IMR-90 (cell line): ENCODE measurements at regions not wholly inside any gene's neighbourhood (a gene's known extent, or its start where the extent isn't known, plus 50 kb on each side); places are given as distances from the start of the nearest gene placed in this dataset.

Experiments
- ATAC-seq: fragments of 200-7000 bp; cut with Tn5 transposase; 2 replicates; pipeline ENCODE4 v1.9.1; 2020; ENCODE audit warnings: low read depth, mild to moderate bottlenecking, moderate library complexity
- BruUV-seq: library from RNA; stranded (reverse); fragments of 400-500 nt; replicated peaks from 2 replicates; lab custom pipeline; 2021; lab: Mats Ljungman, UMichigan
- CTCF ChIA-PET: fragments of 300-600 bp; formaldehyde crosslinking; extraction: SDS; loops from one replicate; lab custom pipeline; 2021; ENCODE audit warnings: antibody characterized with exemption; lab: Yijun Ruan, JAX
- POLR2A ChIA-PET: fragments of 300-600 bp; sonication (Branson Sonifier 250); formaldehyde crosslinking; loops from one replicate; lab custom pipeline; 2022; ENCODE audit warnings: antibody characterized with exemption; ENCODE audit not compliant: unreplicated experiment; lab: Charles Lee
- DNase-seq: peaks from one replicate; pipeline ENCODE4 v3.0.0; 2013
- H2AFZ ChIP-seq: replicated peaks from 2 replicates; pipeline ENCODE3; 2013; ENCODE audit warnings: low read length, mild to moderate bottlenecking; ENCODE audit not compliant: poor library complexity
- H2AK5ac ChIP-seq: 2 replicates; pipeline ENCODE4 v1.6.1; 2013; ENCODE audit warnings: low read depth, low read length, inconsistent platforms
- H2AK9ac ChIP-seq: replicated peaks from 2 replicates; pipeline ENCODE3; 2013; ENCODE audit warnings: mild to moderate bottlenecking, low read depth, low read length, moderate library complexity; ENCODE audit not compliant: poor library complexity
- H2BK120ac ChIP-seq: 2 replicates; pipeline ENCODE4 v1.6.1; 2013; ENCODE audit warnings: low read depth, low read length, inconsistent platforms
- H2BK15ac ChIP-seq: 3 replicates; pipeline ENCODE4 v1.6.1; 2013; ENCODE audit warnings: low read depth, low read length, inconsistent platforms
- H2BK20ac ChIP-seq: 2 replicates; pipeline ENCODE4 v1.6.1; 2013; ENCODE audit warnings: low read depth, mild to moderate bottlenecking, inconsistent platforms, low read length, moderate library complexity
- H2BK5ac ChIP-seq: 2 replicates; pipeline ENCODE4 v1.6.1; 2013; ENCODE audit warnings: mild to moderate bottlenecking, low read depth, low read length, inconsistent platforms; ENCODE audit not compliant: poor library complexity, severe bottlenecking
- H3K14ac ChIP-seq: replicated peaks from 2 replicates; pipeline ENCODE4 v1.6.1; 2013; ENCODE audit warnings: low read depth, low read length, inconsistent platforms
- H3K18ac ChIP-seq: 2 replicates; pipeline ENCODE4 v1.6.1; 2013; ENCODE audit warnings: low read depth, low read length, control low read depth
- H3K23ac ChIP-seq: 2 replicates; pipeline ENCODE4 v1.6.1; 2013; ENCODE audit warnings: low read depth, low read length, inconsistent platforms
- H3K27ac ChIP-seq: 2 replicates; pipeline ENCODE4 v1.5.1; 2013; ENCODE audit warnings: mild to moderate bottlenecking, control low read depth, low read length; ENCODE audit not compliant: insufficient read depth
- H3K27me3 ChIP-seq: 2 replicates; pipeline ENCODE4 v1.6.1; 2013; ENCODE audit warnings: low read length; ENCODE audit not compliant: control insufficient read depth, insufficient read depth
- H3K36me3 ChIP-seq: 2 replicates; pipeline ENCODE4 v1.6.1; 2013; ENCODE audit warnings: low read length, mixed read lengths; ENCODE audit not compliant: control insufficient read depth, insufficient read depth
- H3K4ac ChIP-seq: 2 replicates; pipeline ENCODE4 v1.6.1; 2013; ENCODE audit warnings: low read depth, low read length, inconsistent platforms
- H3K4me1 ChIP-seq: 2 replicates; pipeline ENCODE4 v1.6.1; 2013; ENCODE audit warnings: low read length, mixed read lengths; ENCODE audit not compliant: control insufficient read depth, insufficient read depth
- H3K4me2 ChIP-seq: 2 replicates; pipeline ENCODE4 v1.6.1; 2013; ENCODE audit warnings: low read depth, mild to moderate bottlenecking, control low read depth, low read length, moderate library complexity
- H3K4me3 ChIP-seq: 2 replicates; pipeline ENCODE4 v1.5.1; 2013; ENCODE audit warnings: low read depth, mild to moderate bottlenecking, control low read depth, low read length, moderate library complexity; ENCODE audit not compliant: insufficient read depth
- H3K56ac ChIP-seq: 2 replicates; pipeline ENCODE4 v1.6.1; 2013; ENCODE audit warnings: low read length, inconsistent platforms; ENCODE audit not compliant: insufficient read depth; ENCODE audit errors: extremely low read depth
- H3K79me1 ChIP-seq, 2 experiments: 2 replicates each; pipeline ENCODE4 v1.6.1; 2013; ENCODE audit warnings: low read length in 2 of 2, inconsistent platforms in 1 of 2, low read depth in 1 of 2
- H3K9ac ChIP-seq: 2 replicates; pipeline ENCODE4 v1.6.1; 2013; ENCODE audit warnings: low read depth, low read length, control low read depth
- H3K9me1 ChIP-seq: 2 replicates; pipeline ENCODE4 v1.6.1; 2013; ENCODE audit warnings: low read length, inconsistent platforms; ENCODE audit not compliant: insufficient read depth
- H3K9me3 ChIP-seq: 2 replicates; pipeline ENCODE4 v1.6.1; 2013; ENCODE audit warnings: low read length; ENCODE audit not compliant: control insufficient read depth, insufficient read depth
- H4K20me1 ChIP-seq: 2 replicates; pipeline ENCODE4 v1.6.1; 2013; ENCODE audit warnings: low read length, inconsistent platforms; ENCODE audit not compliant: insufficient read depth
- H4K5ac ChIP-seq: 2 replicates; pipeline ENCODE4 v1.6.1; 2013; ENCODE audit warnings: mild to moderate bottlenecking, low read depth, low read length, control low read depth
- H4K8ac ChIP-seq, 2 experiments: 2 replicates each; pipeline ENCODE4 v1.6.1; 2013; ENCODE audit warnings: low read depth in 2 of 2, low read length in 2 of 2, control low read depth in 1 of 2, inconsistent platforms in 1 of 2
- H4K91ac ChIP-seq: 2 replicates; pipeline ENCODE4 v1.6.1; 2013; ENCODE audit warnings: low read depth, low read length, inconsistent platforms; ENCODE audit not compliant: insufficient read depth
- CEBPB ChIP-seq: IDR thresholded peaks from 2 replicates; pipeline ENCODE4 v1.6.1; 2012; ENCODE audit warnings: low read depth, low read length, improper control_type of control experiment
- CHD1 ChIP-seq: IDR thresholded peaks from 2 replicates; pipeline ENCODE4 v1.6.1; 2012; ENCODE audit warnings: low read depth, low read length, improper control_type of control experiment
- CTCF ChIP-seq: conservative IDR thresholded peaks from 2 replicates; pipeline ENCODE4 v1.5.1; 2012; ENCODE audit warnings: mild to moderate bottlenecking, low read depth, low read length, improper control_type of control experiment
- ELK1 ChIP-seq: fragments of 150-350 bp; IDR thresholded peaks from 2 replicates; pipeline ENCODE4 v1.6.1; 2016; ENCODE audit warnings: low read depth, mild to moderate bottlenecking, low read length, moderate library complexity, borderline replicate concordance
- MAZ ChIP-seq: IDR thresholded peaks from 2 replicates; pipeline ENCODE4 v1.6.1; 2012; ENCODE audit warnings: low read depth, mild to moderate bottlenecking, low read length, improper control_type of control experiment, moderate library complexity, borderline replicate concordance
- RAD21 ChIP-seq: IDR thresholded peaks from 2 replicates; pipeline ENCODE4 v1.6.1; 2012; ENCODE audit warnings: low read length, improper control_type of control experiment
- SMC3 ChIP-seq: fragments of 150-350 bp; IDR thresholded peaks from 2 replicates; pipeline ENCODE4 v1.6.1; 2016; ENCODE audit warnings: low read depth, mild to moderate bottlenecking, antibody characterized with exemption, low read length, moderate library complexity
- WGBS, 2 experiments: methylation state at CpG; one replicate each; pipeline versions ENCODE4 v1.1.5 to v1.1.7; 2013; ENCODE audit warnings: missing lambda C conversion rate in 2 of 2; ENCODE audit not compliant: insufficient read length in 1 of 2; ENCODE audit errors: extremely low coverage in 2 of 2; 5-methylcytosine and 5-hydroxymethylcytosine counted together
- dilution Hi-C: fragments of 300-500 bp; cut with HindIII; formaldehyde crosslinking; loops from one replicate; pipeline ENCODE4 v1.14.3; 2018; ENCODE audit warnings: low sequenced_read_pairs; ENCODE audit not compliant: unreplicated experiment
- in situ Hi-C: fragments of 300-500 bp; cut with MboI; formaldehyde crosslinking; loops from 3 replicates; pipeline ENCODE4 v1.14.3; 2019; ENCODE audit warnings: low sequenced_read_pairs, inconsistent platforms, mixed read lengths
- intact Hi-C: fragments of 100-400 bp; cut with micrococcal nuclease; formaldehyde crosslinking; loops from 2 replicates; pipeline ENCODE4 v1.10.0; 2022

GRCh38 chr2:163347982-163348856, 387.6 kb downstream of the FIGN start (continued):
- TF ChIP-seq CEBPB = peak; percentile 65
- no peak for TF ChIP-seq RAD21
- TF ChIP-seq MAZ = peak; percentile 93

DNA sequence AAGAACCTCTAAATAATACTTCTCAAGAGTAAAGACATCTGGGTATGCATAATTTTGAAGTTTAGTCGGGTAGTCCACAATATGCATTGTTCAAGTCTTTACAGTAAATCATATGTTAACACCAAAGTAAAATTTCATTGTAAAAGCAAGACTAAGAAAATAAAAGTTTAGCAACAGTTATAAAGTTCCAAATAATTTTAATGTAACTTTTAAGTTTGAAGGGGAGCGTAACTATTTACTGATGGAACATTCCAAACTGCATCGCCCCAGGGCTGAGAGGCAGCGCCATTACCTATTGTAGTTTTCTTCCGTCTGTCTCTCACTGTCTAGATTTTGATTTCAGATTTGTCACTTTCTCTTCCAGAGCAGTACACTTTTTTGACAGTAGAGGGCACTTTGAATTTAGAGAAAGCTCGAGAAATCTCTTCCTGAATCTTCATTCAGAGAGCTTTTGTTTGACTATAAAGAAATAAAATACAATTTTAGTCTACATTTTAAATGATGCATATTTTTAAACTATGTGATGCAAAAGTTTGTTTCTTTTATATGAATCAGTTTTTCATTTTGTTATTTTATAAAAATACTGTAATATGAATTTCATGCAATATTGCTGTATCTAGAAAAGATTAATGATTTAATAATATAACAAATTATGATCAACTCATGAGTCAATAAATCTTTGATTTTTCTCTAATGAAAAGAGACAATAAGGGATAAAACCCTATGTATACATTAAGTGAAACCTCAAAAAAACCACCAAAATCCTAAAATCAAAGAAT, 389.8 kb downstream of the FIGN start:
- Histone ChIP-seq H3K9me1 (no peaks in the 10 kb centered on the region), H3K27me3 (no peaks in the 10 kb centered on the region), H3K36me3 (no peaks in the 10 kb centered on the region), H2AK5ac (no peak overlapping the region), H3K27ac (no peak overlapping the region), H3K56ac (no peak overlapping the region), H2BK20ac (no peak overlapping the region; the same call in 1 of the 2 replicates), H4K91ac (no peak overlapping the region), H4K5ac (no peak overlapping the region), H2BK120ac (no peak overlapping the region), H2BK15ac (no peak overlapping the region), H3K14ac (no peak overlapping the region), H3K79me1 (no peaks in the 10 kb centered on the region), H3K9me3 (no peaks in the 10 kb centered on the region), H2AFZ (peak overlapping the region; percentile 84), H3K18ac (no peak overlapping the region), H2AK9ac (no peak overlapping the region), H3K4me2 (peak overlapping the region; percentile 43; the same call in 1 of the 2 replicates), H3K4me1 (peaks cover 10% of the 10 kb centered on the region), H4K8ac (peak overlapping the region in 1 of 2 experiments; percentile 80; a peak in 2 of 4 replicates), H3K4me3 (no peak overlapping the region), H3K9ac (peak overlapping the region; percentile 37; the same call in 1 of the 2 replicates), H4K20me1 (no peaks in the 10 kb centered on the region), H3K23ac (no peak overlapping the region), H2BK5ac (no peak overlapping the region), H3K4ac (no peak overlapping the region)
- in situ Hi-C loops (no loop called here), dilution Hi-C loops (no loop called here), intact Hi-C loops (loop anchor here (1.0 to 10.0 kb wide), 11 partner anchors 126 to 1371 kb away; no protein-coding TSS in a partner anchor)
- POLR2A ChIA-PET = no interaction called here
- TF ChIP-seq CTCF (peak; percentile 77), RAD21 (peak; percentile 66), CHD1 (no peak), SMC3 (peak; percentile 77), ELK1 (no peak)
- ATAC-seq (no peak), DNase-seq (peak; percentile 50)
- no CpG with 5 or more reads among the region's 6 CpGs for WGBS, 2 experiments
- CTCF ChIA-PET = interaction anchor here (0.5 to 1.3 kb wide), 10 partner anchors 12 to 1042 kb away, joined by 3 to 11 read pairs (median 3); no protein-coding TSS in a partner anchor
- no TSS peak for BruUV-seq
